Endothelial cell (in vitro differentiated cells): ENCODE measurements at regions not wholly inside any gene's neighbourhood (a gene's known extent, or its start where the extent isn't known, plus 50 kb on each side); places are given as distances from the start of the nearest gene placed in this dataset.

Source experiments
- DNase-seq: peaks from one replicate; pipeline ENCODE4 v3.0.0; 2021; ENCODE audit warnings: low spot score
- H3K27ac Mint-ChIP-seq: one replicate; pipeline ENCODE4 v1.8.0; 2021; ENCODE audit warnings: mixed read lengths, inconsistent platforms; ENCODE audit not compliant: unreplicated experiment
- H3K27me3 Mint-ChIP-seq: one replicate; pipeline ENCODE4 v1.8.0; 2021; ENCODE audit warnings: mild to moderate bottlenecking, moderate library complexity, mixed read lengths, inconsistent platforms; ENCODE audit not compliant: unreplicated experiment
- H3K36me3 Mint-ChIP-seq: one replicate; pipeline ENCODE4 v1.8.0; 2021; ENCODE audit warnings: mild to moderate bottlenecking, low read depth, mixed read lengths, inconsistent platforms; ENCODE audit not compliant: unreplicated experiment
- H3K4me1 Mint-ChIP-seq: one replicate; pipeline ENCODE4 v1.8.0; 2021; ENCODE audit warnings: mild to moderate bottlenecking, mixed read lengths, inconsistent platforms; ENCODE audit not compliant: unreplicated experiment
- H3K4me3 Mint-ChIP-seq: one replicate; pipeline ENCODE4 v1.8.0; 2021; ENCODE audit warnings: mild to moderate bottlenecking, mixed read lengths, inconsistent platforms; ENCODE audit not compliant: unreplicated experiment
- H3K9me3 Mint-ChIP-seq: one replicate; pipeline ENCODE4 v1.8.0; 2021; ENCODE audit warnings: mixed read lengths, inconsistent platforms; ENCODE audit not compliant: unreplicated experiment
- TF ChIP-seq, protein P1 (sequence below): fragments of 200-600 bp; sonication (generic); IDR thresholded peaks from one replicate; pipeline ENCODE4 v1.5.0; 2021; ENCODE audit warnings: antibody characterized with exemption; ENCODE audit not compliant: unreplicated experiment

GRCh38 chr21:36532769-36533467 is 53.0 kb upstream of the CLDN14 start:
- H3K9me3 Mint-ChIP-seq: no peaks in the 10 kb centered on the region
- no peak overlapping the region for H3K4me3 Mint-ChIP-seq
- TF ChIP-seq, protein P1, sequence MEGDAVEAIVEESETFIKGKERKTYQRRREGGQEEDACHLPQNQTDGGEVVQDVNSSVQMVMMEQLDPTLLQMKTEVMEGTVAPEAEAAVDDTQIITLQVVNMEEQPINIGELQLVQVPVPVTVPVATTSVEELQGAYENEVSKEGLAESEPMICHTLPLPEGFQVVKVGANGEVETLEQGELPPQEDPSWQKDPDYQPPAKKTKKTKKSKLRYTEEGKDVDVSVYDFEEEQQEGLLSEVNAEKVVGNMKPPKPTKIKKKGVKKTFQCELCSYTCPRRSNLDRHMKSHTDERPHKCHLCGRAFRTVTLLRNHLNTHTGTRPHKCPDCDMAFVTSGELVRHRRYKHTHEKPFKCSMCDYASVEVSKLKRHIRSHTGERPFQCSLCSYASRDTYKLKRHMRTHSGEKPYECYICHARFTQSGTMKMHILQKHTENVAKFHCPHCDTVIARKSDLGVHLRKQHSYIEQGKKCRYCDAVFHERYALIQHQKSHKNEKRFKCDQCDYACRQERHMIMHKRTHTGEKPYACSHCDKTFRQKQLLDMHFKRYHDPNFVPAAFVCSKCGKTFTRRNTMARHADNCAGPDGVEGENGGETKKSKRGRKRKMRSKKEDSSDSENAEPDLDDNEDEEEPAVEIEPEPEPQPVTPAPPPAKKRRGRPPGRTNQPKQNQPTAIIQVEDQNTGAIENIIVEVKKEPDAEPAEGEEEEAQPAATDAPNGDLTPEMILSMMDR: no peak
- no peaks in the 10 kb centered on the region for H3K27me3 Mint-ChIP-seq
- no peaks in the 10 kb centered on the region for H3K36me3 Mint-ChIP-seq
- H3K4me1 Mint-ChIP-seq: no peaks in the 10 kb centered on the region
- DNase-seq: no peak
- no peak overlapping the region for H3K27ac Mint-ChIP-seq

- no peaks in the 10 kb centered on the region for H3K27me3 Mint-ChIP-seq
- no peak overlapping the region for H3K27ac Mint-ChIP-seq
- H3K4me1 Mint-ChIP-seq: no peaks in the 10 kb centered on the region
- no peaks in the 10 kb centered on the region for H3K9me3 Mint-ChIP-seq
- DNase-seq: no peak
- TF ChIP-seq, protein P1: no peak
- no peak overlapping the region for H3K4me3 Mint-ChIP-seq
- H3K36me3 Mint-ChIP-seq: no peaks in the 10 kb centered on the region
Measured at GRCh38 chr21:36533468-36533848, 53.5 kb upstream of the CLDN14 start.

DNA sequence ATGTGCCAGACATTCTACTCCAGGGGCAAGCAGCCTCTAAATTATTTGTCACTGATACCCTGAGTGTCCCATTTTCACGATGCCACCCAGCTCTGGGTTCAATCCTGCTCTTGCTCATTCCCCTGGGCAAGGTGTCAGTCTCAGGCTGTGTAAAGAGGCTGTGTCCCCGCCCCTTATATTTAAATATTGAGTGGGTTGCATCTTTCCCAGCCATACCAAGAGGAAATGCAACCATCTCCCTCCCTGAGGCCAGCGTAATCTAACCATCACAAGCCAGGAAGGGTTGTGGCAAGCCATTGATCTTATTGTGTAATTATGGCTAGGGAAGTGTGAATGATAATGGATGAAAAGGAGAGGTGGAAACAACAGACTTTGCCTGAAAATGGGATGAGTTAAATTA is 54.7 kb upstream of the CLDN14 start:
- Mint-ChIP-seq H3K4me3 (no peak overlapping the region), H3K9me3 (no peaks in the 10 kb centered on the region), H3K27me3 (no peaks in the 10 kb centered on the region), H3K4me1 (no peaks in the 10 kb centered on the region), H3K27ac (no peak overlapping the region), H3K36me3 (no peaks in the 10 kb centered on the region)
- no peak for DNase-seq
- TF ChIP-seq, protein P1: no peak

DNA sequence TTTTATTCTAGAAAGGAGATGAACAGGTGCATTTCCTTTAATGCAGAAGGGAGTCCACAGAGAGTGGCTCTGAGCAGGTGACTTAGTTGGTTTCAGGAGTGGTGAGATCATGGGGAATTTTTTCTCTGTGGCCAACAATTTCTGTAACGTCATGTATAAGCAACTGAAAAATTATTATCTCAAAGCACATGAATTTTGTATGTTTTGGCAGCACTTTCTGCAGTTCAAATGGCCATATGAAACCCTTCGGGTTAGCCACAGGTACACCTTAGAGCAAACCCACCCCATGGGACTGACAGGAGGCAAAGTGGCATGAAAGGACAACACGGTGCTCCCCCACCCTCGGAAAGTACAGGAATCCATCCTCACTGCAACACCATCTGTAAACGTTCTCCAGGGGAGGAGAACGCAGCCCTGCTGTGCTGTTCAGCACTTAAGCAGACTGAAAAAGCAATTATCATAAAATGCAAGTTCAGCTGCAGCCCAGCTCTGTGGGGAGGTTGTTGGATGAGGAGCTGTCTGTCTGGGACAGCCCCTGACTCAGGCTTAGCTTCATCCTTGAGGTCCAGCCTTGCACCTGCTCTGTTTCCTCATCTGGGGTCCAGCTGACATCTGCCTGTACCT is 55.8 kb upstream of the CLDN14 start:
- no peak for DNase-seq
- Mint-ChIP-seq H3K4me3 (no peak overlapping the region), H3K4me1 (no peaks in the 10 kb centered on the region), H3K36me3 (no peaks in the 10 kb centered on the region), H3K27me3 (no peaks in the 10 kb centered on the region), H3K9me3 (no peaks in the 10 kb centered on the region), H3K27ac (no peak overlapping the region)
- TF ChIP-seq, protein P1: no peak

- Mint-ChIP-seq H3K36me3 (no peaks in the 10 kb centered on the region), H3K4me3 (no peak overlapping the region), H3K27me3 (peaks cover 2% of the 10 kb centered on the region), H3K27ac (no peak overlapping the region), H3K9me3 (no peaks in the 10 kb centered on the region), H3K4me1 (no peaks in the 10 kb centered on the region)
- TF ChIP-seq, protein P1: no peak
- no peak for DNase-seq
Measured at GRCh38 chr21:36538761-36539160, 58.8 kb upstream of the CLDN14 start.
